Amygdala (tissue), 56 donors: ENCODE measurements at regions not wholly inside any gene's neighbourhood (a gene's known extent, or its start where the extent isn't known, plus 50 kb on each side); places are given as distances from the start of the nearest gene placed in this dataset.
"Not testable (repeated sequence)": the region's sequence is repeated elsewhere in the genome, so short reads cannot be mapped to it uniquely, and the experiment has no call there.

Experiments used
- DNase-seq, 56 donors: peaks; one replicate each; lab custom pipeline; 2025; lab: John Stamatoyannopoulos, UW

DNA sequence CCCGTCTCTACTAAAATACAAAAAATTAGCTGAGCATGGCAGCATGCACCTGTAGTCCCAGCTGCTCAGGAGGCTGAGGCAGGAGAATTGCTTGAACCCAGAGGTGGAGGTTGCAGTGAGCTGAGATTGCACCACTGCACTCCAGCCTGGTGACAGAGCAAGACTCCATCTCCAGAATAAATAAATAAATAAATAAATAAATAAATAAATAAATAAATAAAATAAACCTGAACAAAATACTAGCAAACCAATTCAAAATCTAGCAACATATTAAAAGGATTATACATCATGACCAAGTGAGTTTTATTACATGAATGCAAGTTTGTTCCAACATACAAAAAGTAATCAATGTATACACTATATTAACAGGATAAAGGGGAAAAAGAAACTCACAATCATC is 677.4 kb downstream of the TNS3 start:
- not testable (repeated sequence) for DNase-seq

- no peak for DNase-seq
Measured at GRCh38 chr7:46902463-46902862, 679.4 kb downstream of the TNS3 start.

- no peak for DNase-seq
Measured at GRCh38 chr7:46900312-46901263, 681.3 kb downstream of the TNS3 start.

DNA sequence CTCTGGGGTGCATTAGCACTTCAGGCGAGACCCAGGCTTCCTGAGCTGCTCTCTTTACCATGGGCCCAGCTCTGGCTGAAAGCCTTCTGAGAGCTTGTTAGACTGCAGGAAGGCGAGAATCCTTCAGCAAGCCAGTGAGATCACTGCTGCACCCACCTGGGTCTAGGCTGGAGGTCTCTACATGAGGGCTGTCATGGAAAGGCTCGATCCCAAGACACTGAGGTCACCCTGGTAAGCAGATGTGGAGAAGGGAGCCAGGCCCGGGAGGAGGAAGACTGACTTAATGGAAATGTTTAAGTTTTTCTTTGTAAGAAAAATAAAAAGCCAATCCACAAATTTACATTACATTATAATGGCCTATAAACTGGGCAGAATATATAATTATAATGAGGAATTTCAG is 684.5 kb downstream of the TNS3 start:
- no peak for DNase-seq

- no peak for DNase-seq
Measured at GRCh38 chr7:46886669-46887374, 695.1 kb downstream of the TNS3 start.

DNA sequence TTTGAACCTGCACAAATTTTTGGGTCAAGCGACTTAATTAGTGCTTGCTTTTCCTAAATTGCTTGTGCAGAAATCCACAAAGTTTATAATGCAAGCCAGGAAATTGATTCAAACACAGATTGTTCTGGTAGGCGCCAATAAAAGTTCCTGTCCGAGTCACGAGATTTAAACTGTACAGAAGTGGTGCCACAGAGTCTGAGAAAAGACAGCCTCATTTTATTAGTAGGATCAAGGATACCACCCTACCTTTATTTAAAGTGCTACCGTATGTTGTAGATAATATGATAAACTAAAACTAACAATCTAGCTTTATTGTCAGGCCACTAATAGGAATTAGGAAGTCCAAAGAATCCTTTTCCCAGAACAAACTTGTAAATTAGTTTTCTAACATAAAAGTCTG is 696.7 kb downstream of the TNS3 start:
- no peak for DNase-seq

DNA sequence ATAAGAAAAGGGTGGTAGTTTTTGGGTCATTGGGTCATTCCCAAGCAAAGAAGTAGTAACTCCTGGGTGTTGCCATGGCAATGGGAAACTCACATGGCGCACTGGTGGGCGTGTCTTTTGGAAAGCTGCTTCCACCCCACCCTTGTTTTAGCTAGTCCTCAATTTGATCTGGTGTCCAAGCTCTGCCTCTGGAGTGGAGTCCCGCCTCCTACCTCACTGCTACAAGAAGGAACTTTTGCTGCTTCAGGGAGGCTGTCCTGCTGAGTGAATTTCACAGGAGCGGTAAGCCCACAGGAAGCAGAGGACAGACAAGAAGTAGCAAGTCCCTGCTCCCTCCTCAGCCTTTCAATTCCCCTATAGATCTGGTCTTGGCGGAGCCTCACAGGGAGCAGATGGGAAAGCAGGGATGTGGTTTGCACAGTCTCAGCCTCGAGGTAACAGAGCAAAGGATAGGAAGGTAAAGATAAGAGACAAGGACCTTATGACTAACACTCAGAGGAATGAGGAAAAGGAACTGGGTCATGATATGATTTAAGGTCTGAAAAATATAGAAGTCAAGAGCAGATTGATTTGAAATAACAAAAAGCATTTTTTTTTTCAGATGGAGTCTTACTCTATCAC is 700.3 kb downstream of the TNS3 start:
- DNase-seq: no peak

GRCh38 chr7:46880508-46881196 is 701.3 kb downstream of the TNS3 start:
- DNase-seq: no peak

DNA sequence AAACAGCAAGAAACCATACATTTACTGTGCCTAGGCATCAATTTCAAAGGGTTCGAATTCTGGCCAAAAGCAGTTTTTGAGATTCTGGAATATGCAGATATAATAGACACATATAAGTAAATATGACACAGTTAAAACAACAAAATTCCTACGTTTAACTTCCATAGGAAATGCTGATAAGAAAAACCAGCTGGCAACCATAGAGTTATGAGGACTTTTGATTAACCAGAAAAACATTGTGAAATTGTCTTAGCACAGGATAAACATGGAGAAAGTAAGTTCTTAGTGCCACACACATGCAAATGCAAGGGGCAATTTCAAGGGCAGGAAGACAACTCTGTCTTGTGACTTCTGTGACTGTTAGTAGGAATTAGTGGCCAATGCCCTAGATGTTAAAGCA is 702.1 kb downstream of the TNS3 start:
- DNase-seq: no peak

DNA sequence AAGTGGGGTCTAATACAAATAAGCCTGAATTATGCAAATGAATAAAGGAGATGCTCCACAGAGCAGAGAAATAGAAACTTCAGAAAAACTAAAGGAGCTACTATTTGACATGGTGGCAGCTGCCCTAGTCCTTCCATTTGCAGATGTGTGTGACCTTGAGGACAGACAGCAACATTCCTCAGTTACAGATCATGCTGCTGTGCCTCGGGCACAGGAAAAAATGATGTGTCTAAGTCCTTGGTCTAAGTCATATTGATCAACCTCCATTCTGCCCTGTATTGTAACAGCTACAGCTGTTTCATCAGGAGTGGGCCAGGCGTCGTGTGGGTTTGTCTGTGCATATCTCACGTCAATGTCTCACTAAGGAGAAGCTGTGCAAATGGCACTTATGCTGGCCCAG is 710.4 kb downstream of the TNS3 start:
- DNase-seq: no peak

GRCh38 chr7:46864716-46865115 is 717.2 kb downstream of the TNS3 start:
- DNase-seq: no peak

GRCh38 chr7:46859963-46860475 is 721.9 kb downstream of the TNS3 start:
- peak in 5 of 56 donors; percentile 6 to 21 (median 9) for DNase-seq

GRCh38 chr7:46855851-46856250 is 726.1 kb downstream of the TNS3 start:
- no peak for DNase-seq

- no peak for DNase-seq
Measured at GRCh38 chr7:46854958-46855473, 726.9 kb downstream of the TNS3 start.

DNA sequence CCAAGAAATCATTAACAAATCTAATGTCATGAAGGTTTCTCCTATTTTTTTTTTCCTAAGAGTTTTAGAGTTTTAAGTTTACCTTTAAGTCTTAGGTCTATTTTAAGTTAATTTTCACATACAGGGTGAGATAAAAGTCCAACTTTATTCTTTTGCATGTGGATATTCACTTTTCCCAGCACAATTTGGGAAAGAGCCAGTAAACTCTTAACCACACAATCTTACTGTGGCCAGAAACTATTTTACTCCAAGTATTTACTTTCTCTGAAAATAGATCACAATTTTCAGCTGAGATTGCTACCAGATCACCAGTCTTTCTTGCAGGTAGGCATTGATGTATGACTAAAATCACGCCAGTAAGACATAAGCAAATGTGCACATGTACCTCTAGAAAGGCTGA is 728.5 kb downstream of the TNS3 start:
- DNase-seq: no peak

DNA sequence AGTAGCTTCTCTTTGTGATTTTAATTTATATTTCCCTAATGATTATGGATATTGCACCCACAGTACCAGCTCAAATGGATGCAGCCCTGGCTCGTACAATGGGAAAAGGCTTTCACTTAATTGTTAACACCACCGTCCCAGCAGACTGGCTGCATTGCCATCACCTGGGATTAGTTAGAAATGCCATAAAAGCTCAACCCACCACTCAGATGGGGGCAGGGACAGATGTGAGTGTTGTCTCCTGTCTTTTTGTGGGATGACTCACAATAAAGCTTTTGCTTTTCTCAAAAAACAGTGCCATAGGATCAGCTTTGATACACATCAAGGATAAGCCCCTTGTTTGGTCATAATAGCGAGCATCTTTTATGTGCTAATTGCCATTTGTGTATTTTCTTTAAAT is 729.1 kb downstream of the TNS3 start:
- no peak for DNase-seq

DNA sequence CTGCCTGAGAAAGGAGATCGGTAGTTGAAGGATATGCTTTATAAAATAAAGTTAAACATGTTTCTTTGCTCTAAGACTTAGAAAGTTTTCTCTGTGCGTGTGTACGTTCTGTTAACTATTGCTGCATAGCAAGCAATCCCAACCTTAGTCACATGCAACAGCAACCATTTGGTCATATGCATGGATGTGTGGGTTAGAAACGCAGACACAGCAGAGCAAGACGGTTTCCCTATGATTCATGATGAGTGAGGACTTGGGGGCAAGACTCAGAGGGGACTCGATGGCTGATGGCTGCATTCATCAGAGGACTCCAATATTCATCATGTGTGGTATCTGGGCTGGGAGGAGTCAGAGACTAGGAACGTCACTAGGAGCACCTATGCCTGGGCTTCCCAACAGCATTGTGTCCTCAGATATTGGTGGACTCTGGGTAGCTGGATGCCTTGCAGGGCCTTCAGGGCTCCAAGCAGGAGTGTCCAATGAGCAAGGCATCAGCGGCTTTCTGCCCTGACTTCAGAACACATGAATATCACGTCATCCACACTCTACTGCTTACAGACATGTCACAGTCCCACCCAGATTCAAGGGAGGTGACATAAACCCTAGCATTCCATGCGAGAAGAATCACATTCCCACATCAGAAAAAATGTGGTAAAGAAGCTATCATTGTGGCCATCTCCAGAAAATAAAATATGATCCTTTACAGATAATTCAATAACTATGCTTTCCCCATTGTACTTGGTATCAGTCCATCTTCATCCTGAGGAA is 731.2 kb downstream of the TNS3 start:
- no peak for DNase-seq

GRCh38 chr7:46848944-46849343 is 733.0 kb downstream of the TNS3 start:
- DNase-seq: no peak

DNA sequence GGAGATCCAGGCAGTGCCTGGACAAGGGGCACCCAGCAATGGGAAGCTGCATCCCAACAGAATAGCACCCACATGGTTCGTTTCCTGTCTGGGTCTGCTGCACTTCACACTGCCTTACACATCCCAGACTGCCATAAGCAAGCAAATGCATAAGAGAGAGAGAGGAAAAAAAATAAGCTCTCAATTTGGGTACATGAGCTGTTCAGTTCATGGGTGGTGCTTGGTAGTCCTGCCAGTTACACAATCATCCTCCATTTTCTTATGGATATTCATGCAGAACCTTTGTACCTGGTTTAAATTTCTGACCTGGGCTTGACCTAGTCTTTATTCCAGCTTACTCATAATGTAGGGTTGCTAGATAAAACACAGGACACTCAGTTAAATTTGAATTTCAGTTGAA is 733.6 kb downstream of the TNS3 start:
- DNase-seq: no peak

DNA sequence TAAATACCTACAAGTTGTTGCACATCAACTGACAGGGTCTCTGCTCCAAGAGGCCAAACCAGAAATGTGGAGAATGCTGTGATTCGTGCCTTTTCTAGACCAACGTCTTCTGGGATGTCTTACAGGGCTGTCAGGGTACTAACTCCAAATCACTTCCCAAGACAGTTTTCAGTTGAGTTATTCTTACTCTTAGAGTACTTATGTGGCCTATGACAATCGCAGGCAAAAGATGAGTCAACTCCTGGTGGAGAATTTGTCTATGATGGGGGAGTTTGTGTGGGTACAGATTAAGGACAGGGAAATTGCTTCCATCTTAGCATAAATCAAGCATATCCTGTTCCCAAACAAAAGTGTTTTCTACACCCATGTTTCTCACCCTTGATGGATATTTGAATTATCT is 734.8 kb downstream of the TNS3 start:
- no peak for DNase-seq
